Stimulated activated CD4-positive, alpha-beta T cell treated with anti-CD3 and anti-CD28 coated beads, TNF-alpha, amount 100 ng/mL, for 24 hours (primary cell): ENCODE measurements at regions not wholly inside any gene's neighbourhood (a gene's known extent, or its start where the extent isn't known, plus 50 kb on each side); places are given as distances from the start of the nearest gene placed in this dataset.
"Not testable (repeated sequence)": the region's sequence is repeated elsewhere in the genome, so short reads cannot be mapped to it uniquely, and the experiment has no call there.

Experiments used
- DNase-seq, 3 experiments: peaks; one replicate each; pipeline ENCODE4 v3.0.0-alpha.2; 2020; ENCODE audit warnings: low read depth in 3 of 3

DNA sequence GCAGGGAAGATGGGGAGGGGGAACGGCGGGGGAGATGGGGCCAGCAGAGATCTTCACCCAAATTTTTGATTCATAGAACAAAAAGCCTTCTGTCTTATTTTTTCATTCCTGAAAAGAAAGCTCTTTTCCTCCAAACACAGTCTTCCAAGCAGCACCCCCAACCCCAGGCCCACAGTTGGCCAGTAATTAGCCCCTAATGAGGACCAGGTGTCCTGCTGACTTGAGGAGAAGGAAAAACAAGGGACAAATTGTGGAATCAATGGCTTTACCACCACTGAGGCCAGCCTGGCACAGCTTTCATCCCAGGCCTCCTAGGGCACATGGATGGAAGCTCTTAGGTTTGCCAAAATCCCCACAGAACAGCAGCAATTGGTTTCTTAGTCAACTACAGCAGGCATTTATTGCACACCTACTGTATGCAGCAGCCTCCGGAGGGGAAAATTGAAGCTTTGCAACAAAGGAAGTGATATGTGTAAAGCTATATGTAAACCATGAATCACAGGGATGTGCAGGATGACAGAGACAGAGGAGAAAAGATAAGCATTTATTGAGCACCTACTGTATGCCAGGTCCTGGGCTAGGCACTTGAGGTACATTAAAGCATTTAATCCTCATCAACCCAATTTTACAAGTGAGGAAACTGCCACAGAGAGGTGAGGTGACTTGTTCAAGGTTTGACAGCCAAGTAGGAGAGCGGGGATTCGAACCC lies 199.5 kb downstream of the TBC1D2B start:
- no peak for DNase-seq

DNA sequence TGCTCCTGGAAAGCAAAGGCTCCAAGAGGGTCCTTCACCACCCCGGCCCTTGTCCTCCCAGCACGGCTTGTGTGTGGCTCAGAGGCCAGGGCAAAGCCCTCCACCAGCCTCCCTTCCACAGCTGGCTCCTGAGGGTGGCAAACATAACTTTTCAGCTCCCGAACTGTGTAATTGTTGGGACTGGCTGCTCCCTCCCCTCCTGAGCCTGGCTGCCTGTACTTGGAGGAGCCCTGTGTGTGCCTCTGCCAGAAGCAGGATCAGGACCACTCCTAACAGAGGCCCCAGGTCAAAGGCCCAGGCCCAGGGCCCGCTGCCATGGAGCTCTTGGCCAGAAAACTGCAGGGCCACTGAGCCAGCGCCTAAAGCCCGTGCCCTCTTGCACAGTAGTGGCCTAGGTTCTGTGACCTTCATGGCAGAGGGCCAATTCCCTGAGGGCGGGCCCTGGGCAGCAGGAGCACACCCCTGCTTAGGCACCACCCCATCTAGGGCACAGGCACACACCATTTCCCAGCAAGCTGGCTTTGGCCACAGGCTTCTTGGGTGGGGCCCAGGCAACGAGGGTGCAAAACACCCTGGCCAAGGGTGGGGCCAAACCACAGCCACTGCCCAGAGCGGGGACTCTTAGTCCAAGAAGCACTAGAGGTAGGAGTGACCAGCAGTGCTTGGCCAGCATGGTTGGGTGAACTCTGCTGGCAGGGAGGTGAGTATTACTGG lies 201.2 kb downstream of the TBC1D2B start:
- DNase-seq, result not testable (repeated sequence)

DNA sequence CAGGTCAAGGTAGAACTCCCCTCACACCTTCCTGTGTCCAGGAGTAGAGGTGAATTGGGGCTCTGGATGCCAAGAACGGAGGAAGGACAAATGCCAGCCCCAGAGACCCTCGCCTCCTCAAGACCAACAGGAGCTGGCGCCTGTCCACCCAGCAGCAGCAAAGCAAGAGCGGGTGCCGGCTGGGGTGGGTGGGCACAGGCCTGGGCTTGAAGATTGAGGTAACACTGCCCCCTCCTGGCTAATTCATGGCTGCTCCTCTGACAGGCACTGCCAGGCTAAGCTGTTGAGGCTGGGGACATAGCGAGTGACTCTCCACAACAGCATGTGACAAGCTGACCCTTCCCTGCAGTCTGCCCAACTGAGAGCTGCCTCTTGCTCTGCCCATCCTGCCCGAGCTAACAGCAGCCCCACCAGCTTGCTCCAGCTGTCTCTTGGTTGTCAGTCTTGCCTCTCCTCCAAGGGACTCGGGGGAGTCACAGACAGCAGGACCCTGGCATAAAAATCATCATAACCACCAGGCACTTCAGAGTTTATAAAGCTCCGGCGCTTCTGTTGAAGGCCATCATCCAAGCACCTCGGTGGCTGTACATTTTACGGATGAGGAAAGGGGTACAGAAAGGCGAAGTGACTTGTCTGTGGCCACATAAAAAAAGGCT lies 202.3 kb downstream of the TBC1D2B start:
- peak in 2 of 3 experiments; percentile 8 to 40 for DNase-seq

DNA sequence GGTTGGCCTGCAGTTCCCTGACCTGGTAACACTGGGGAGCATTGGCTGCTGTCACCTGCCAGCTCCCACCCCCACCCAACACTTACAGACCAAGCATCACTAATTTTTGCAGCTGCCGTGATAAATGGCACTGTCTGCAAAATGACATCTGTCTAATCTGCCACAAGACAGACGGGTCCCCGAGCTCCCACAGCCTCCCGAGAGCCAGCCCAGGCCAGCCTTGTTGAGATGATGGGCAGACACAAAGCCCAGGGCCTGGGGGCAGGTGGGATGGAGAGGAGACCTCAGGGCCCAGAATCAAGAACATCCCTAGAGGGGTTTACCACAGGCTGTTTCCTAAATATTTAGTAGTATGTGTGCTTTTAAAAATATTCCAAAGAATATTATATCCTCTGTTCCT lies 203.4 kb downstream of the TBC1D2B start:
- no peak for DNase-seq

DNA sequence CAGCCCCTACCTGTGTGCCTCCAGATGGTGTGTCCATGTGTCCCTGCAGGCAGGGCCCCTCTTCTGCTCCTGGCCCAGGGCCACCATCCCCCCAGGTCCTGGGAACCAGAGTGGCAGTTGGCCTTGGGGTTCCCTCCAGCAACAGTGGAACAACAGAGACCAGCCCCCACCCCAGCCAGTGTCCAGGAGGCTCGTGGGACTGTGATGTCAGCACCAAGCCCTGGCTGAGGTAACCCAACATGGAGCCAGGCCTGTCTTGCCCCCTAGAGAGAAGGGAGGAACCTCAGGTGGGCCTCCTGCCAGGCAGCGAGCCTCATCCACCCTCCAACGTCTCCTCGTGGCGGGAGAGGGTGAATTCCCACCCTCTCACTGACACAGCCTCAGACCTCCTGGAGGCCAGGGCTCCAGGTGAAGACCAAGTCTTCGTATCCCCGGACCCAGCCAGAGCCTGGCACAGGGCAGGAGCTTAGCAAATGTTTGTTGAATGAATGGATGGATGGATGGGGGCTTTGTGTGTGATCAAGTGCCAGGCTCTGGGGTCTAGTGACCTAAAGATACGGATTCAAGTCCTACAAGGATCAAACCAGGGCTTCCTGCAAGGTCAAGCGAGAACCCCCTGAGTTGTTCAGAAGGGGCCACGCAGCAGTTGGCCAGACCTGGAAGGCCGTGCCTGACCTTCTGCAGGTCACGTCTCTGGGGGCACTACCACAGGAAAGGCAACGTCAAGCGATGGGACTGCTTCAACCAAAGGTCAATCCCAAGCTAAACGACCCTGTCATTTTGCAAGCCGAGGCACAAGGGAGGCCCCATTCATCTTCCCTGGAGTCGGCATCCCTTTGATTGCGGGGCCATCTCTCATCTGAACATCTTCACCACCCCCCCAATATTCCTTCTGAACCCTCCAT lies 204.7 kb downstream of the TBC1D2B start:
- not testable (repeated sequence) for DNase-seq

DNA sequence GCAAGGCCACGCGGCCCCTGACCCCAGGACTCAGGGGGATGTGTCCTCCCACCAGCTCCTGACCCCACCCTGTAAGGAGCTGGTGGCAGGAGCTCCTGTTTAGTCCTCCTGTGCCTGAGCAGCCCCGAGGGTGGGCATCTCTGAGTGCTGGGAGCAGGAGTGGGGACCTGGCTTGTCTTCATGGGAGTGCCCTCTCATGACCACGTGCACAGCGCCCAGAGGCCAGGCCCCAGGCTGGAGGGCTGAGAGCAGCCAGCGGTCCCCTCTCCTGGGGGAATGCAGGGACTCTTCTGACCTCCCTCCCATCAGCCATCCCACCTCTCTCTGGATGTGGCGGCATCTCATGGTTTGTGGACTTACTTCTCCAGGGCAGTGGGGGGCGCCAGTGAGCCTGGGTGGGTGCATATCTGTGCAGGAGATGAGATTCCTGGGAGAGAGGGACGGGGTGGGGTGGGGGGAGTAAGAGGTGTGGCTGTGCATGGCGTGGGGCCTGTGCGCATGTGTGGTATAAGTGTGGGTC lies 205.6 kb downstream of the TBC1D2B start:
- DNase-seq, result no peak

DNA sequence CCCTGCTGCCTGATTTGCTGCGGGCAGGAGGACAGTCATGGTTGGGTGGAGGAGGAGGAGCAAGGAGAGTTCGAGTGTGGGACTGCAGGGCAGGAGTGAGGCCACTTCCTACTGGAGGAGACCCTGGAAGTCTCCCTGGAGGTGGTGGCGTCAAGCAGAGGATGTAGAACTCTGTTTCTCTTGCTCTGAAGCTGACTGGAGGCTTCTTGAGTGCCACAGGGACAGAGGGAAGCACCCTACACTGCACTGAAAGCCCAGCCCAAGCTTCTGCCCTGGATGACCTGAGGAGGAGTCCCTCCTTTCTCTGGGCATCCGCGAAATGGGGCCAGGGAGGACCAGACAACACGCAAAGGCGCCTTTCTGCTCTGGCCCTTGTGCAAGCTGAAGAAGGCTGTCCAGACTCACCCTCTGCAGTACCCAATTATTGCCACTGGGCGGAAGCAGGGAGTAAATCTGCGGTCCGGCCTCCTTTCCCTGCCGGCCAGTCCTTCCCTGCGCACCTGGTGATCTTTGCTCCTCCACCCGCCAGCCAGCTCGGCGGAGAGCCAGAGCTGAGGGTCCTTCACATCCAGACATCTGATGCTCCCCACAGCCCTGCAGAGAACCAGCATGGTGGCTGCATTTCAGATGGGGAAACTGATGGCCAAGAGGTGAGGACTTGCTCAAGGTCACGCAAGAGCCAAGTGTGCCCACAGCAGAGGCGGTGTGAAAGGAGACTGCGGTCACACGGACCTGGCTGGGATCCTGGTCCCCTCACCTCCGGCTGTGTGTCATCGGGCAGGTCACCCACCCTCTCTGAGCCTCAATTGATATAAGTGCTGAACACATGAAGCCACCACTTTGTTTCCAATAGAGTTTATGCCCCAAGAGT lies 207.1 kb downstream of the TBC1D2B start:
- DNase-seq, result peak in 1 of 3 experiments; percentile 52

DNA sequence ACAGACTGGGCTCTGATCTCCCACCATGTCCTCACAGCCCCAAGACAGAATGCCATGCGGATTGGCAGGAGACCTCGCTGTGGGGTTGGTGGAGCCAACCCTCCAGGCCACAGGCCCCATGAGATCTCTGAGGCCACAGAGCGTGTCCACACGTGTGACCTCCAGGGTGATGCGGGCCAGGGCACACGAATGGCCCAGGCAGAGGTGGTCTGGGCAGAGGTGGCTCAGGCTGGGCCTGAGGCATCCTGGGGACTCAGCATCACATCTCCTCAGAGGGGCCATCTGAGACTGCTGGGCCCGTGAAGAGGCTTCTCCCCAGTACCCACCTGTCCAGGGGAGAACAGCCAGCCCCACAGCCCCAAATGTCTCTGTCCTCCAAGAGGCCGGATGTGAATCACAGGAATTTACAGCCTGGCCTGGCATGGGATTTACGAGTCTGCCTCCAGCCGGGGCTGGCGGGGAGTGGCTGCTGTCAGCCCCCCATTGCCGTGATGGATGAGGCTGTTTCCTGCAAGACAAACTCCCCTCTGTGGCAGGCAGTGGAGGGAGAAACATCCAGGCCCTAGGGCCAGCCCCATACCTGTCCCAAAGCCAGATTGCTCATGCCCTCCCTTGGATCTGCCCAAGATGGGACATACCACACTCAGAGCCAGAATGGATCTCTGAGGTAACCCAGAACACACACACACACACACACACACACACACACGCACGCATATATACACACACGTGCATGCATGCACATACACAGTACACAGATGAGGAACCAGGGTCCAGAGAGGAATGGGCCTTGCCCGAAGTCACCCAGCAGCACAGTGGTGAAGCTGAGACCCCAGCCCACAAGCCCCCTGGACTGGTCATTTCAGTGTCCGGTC lies 208.3 kb downstream of the TBC1D2B start:
- DNase-seq, result no peak

DNA sequence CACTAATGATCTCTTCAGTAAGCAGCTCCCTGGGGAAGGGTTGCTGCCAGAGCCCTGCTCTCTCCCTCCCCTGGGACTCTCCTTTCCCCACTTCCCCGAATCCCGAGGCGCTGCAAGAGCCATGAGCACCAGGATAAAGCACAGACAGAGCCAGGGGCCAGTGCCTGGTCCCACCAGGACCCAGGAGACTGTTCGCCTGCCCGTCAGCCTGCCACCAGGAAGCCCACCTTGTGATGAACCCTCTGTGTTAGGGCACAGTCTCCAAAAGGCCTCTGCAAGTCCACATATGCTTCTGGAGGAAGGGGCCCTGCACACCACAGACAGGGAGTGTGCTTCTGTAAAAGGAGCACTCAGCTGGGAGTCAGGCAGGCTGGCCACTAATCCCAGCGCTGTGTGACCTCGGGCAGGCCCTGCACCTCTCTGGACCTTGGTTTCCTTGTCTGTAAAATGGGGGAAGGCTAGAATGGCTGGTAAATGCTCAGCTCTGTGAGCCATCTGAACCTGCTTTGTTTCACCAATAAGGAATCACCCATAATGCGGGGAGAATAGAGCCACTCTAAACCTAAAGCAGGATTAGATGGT lies 209.4 kb downstream of the TBC1D2B start:
- DNase-seq, result not testable (repeated sequence)

DNA sequence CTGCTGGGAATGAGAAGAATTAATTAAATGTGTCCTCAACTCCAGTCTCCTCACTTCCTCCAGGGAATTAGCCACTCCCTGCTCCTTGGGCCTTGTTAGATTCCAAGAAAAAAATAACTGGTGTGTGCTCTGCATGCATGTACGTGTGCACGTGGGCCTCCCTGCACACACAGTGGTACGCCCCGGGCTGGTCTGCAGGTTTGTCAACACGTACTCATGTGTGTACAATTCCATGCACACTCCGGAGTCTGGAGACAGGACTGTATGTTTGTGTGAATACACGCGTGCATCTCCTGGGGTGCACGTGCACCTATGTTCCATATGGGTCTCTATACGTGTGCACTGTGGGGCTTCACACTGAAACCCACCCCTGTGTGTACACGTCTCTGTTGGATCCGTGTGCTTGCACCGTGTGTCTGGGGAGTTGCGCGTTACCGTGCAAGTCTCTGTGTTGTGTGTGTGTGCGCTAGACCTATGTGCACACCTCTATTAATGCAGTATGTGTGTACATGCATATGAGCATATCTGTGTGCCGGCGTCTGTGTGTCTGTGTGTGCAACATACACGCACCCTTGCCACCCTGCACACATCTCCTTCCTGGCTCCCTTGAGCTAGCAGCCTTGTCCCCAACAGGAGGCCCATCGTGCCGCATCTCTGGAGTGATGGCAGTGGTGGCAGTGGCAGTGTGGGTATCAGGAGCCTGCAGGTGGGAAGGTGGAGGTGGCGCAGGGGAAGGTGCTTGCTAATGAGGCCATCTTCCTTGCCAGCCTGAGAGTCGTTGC lies 210.1 kb downstream of the TBC1D2B start:
- no peak for DNase-seq

DNA sequence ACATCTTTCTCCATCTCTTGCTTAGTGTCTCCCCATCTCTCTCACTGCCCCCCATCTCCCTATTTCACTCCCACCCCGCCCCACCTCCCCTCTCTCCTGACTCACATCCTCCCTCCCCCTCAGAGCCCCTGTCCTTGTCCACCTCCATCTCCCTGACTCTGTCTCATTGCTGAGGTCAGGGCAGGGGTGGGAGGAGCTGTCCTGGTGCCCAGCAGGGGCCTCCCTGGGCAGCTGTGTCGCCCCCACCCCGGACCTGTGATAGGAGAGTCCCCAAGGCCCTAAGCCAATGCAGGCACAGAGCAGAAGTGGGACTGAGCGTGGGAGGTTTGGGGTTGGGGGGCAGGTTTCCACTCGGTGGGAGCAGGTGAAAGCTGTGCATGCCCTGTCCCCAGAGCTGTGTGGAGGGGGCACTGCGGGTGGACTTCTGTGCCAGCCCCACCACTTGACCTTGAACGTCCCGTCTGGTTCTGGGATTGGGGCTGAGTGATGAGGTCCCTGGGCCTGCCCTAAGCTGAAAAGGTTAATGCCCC lies 210.8 kb downstream of the TBC1D2B start:
- DNase-seq, result no peak

DNA sequence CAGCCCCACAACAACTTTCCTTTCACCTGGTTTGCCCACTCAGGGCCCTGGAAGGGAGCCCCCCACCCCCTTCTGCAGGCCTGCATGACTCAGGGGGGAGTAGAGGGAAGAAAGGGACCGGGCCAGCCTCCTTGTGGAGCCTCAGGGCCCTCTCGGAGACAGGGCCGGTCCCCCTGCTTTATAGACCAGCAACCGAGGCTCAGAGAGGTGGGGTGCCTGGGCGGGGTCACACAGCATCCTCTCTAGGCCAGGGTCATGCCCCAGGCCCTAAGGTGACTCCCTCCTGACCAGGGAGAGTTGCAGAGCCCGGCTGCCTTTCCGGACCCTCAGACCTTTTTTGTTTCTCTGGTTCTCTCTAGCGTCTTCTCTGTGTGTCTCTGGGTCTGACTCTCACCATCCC lies 211.3 kb downstream of the TBC1D2B start:
- no peak for DNase-seq

DNA sequence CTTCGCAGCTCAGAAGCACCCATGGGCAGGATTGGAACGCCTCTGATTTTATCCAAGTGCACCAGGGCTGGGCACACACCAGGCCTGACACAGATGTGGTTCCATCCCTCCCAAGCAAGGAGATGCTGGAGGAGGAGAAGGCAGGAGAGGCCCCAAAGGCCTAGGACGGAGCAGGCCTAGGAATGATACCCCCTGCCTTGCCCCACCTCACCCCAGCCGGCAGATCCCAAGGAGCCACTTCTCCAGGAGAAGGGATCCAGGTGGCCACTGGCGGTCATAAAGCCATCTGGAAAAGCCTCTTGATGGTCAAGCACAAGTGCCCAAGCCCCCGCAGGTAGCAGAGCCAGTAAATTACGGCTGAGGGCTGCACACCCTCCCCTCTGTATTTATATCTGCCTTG lies 211.8 kb downstream of the TBC1D2B start:
- no peak for DNase-seq

DNA sequence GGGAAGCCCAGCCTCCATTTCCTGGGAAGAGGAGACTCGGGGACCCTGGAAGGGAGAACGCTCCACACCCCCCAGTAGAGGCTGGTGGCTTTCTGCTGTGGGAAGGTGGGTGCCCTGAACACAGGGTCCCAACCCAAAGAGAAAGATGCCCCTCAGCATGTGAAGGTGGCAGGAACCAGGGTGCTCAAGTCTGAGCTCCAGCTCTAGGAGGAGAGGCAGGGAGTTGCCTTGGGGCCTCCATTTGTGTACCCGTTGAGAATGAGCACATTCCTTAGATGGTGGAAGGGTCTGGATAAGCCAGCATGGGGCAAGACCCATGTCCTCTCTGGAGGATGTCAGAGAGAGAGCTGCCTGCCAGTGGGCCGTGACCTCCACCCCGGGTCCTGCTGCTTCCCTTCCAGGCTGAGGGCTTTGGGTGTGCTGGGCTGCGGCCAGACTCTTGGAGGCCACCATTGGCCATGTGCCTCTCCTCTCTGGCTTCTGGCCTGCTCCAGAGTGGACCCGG lies 212.4 kb downstream of the TBC1D2B start:
- no peak for DNase-seq

DNA sequence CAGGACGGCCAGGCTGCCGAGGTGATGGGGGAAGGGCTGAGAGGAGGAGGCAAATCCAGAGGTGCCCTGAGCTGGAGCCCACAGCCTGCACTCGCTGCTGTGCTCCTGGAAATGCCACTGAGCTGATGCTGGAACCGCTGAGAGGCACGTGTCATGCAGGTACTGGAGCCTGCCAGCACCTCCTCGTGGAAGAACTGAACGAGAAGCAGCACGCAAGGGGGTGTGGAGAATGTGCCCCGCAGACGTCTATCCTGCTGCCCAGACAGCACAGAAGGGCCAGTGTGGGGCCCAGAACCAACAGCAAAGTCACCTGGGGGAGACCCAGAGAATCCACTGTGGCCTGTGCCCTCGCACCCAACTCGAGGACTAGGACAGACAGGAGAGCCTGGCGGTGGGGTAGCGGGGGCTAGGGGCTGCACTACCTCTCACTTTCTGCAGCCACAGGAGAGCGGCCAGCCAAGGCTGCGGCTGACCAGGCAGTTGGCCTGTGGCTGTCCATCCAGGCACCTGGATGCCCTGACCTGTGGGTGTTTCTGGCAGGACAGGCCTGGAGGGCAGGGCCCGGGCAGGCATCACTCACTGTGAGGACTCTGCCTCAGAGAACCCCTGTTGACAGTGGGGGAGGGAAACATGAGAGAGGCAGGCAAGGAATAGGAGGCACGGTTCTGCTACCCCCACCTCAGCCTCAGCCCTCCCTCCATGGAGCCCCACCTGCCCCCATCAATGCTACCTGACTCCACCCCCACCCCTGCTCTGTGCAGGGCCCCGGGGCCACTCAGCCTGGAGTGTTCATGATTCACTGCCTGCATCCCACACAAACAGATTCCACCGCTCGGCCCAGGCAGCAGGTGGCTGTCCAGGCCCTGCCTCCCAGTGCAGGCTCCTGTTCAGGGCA lies 213.1 kb downstream of the TBC1D2B start:
- DNase-seq, result no peak

DNA sequence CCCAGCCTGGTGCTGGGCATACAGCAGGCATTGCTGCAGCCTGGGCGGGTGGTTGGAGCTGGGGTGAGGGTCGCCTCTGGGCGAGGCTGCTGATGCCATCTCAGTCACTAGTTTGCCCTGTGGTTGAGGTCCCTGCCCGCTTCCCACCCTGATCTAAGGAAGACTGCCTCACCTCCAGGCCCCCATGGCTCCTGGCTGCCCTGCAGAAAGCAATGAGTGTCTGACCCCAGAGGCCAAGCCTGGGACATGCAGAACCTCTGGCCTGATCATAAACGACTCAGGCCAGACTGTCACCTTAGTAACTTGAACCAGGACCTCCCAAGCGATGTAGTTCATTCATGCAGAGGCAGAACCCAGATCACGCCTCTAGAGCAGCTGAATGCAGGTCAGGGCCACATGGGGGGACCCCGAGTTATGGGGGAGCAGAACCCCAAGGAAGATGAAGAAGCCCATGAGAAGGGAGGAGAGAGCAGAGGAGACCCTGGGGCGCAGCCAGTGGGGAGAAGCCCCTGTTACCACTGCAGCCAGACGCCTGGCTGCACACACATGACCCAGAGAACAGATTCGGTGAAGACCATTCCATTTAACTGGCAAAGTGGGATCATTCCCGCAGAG lies 213.9 kb downstream of the TBC1D2B start:
- DNase-seq, result no peak
